ENCODE measurements at regions not wholly inside any gene's neighbourhood (a gene's known extent, or its start where the extent isn't known, plus 50 kb on each side); places are given as distances from the start of the nearest gene placed in this dataset.
"Not testable (repeated sequence)": the region's sequence is repeated elsewhere in the genome, so short reads cannot be mapped to it uniquely, and the experiment has no call there.

- intact Hi-C loops (cut with DNase I; ENCODE audit: low total_unique reads) (no loop called here), in situ Hi-C loops (cut with MboI; ENCODE audit: low pct_ligation_motif_present in 1 of 4, low pct_unique_long_range_greater_than_20kb in 1 of 4, low sequenced_read_pairs in 3 of 4) (loop anchor here in 1 of 4 donors (25.0 kb wide), 1 partner anchor 90 kb away; no protein-coding TSS in a partner anchor)
- DNase-seq = no peak
- WGBS, 2 donors (ENCODE audit: low coverage in 1 of 2) = 87 to 100% methylated on average over 1 to 3 of the region's 3 CpGs
- TF ChIP-seq POLR2A (IDR thresholded peaks at IDR 0.05) (no peak), CTCF (IDR thresholded peaks at IDR 0.05) (no peak), POLR2AphosphoS5 (IDR thresholded peaks at IDR 0.05) (no peak), EP300 (IDR thresholded peaks at IDR 0.05; ENCODE audit: low read depth) (no peak)
- Histone ChIP-seq H3K9me3 (no peaks in the 10 kb centered on the region), H3K27ac (no peak overlapping the region), H3K27me3 (no peaks in the 10 kb centered on the region), H3K4me3 (no peak overlapping the region), H3K36me3 (no peaks in the 10 kb centered on the region), H3K4me1 (no peaks in the 10 kb centered on the region)
These were observed 348.6 kb upstream of the ZNF32 start for GRCh38 chr10:43997330-43997729.

DNA sequence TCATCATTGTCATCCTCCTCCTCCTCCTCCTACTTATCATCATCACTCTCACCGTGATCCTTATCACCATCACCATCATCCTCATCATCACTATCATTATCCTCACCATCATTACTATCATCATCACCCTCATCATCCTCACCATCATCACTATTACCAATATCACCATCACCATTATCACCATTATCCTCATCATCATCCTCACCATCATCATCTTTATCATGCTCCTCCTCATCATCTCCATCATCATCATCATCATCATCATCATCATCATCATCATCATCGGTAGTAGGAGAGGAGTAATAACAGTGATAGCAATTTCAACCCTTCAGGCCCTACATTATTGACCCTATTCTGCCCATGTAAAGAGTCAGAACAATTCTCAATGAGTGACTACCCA lies 345.9 kb upstream of the ZNF32 start:
- no peak overlapping the region for H3K27ac ChIP-seq
- H3K36me3 ChIP-seq = no peaks in the 10 kb centered on the region
- TF ChIP-seq EP300 (IDR thresholded peaks at IDR 0.05; ENCODE audit: low read depth) (no peak), POLR2A (IDR thresholded peaks at IDR 0.05) (no peak), CTCF (IDR thresholded peaks at IDR 0.05) (no peak)
- 85 to 91% methylated on average over 2 of the region's 2 CpGs for WGBS, 2 donors (ENCODE audit: low coverage in 1 of 2)
- H3K4me3 ChIP-seq = no peak overlapping the region
- no peaks in the 10 kb centered on the region for H3K9me3 ChIP-seq
- in situ Hi-C loops (cut with MboI; ENCODE audit: low pct_ligation_motif_present in 1 of 4, low pct_unique_long_range_greater_than_20kb in 1 of 4, low sequenced_read_pairs in 3 of 4) (loop anchor here in 1 of 4 donors (25.0 kb wide), 1 partner anchor 93 kb away; no protein-coding TSS in a partner anchor), intact Hi-C loops (cut with DNase I; ENCODE audit: low total_unique reads) (no loop called here)
- no peak for DNase-seq
- H3K27me3 ChIP-seq = no peaks in the 10 kb centered on the region
- H3K4me1 ChIP-seq = no peaks in the 10 kb centered on the region

DNA sequence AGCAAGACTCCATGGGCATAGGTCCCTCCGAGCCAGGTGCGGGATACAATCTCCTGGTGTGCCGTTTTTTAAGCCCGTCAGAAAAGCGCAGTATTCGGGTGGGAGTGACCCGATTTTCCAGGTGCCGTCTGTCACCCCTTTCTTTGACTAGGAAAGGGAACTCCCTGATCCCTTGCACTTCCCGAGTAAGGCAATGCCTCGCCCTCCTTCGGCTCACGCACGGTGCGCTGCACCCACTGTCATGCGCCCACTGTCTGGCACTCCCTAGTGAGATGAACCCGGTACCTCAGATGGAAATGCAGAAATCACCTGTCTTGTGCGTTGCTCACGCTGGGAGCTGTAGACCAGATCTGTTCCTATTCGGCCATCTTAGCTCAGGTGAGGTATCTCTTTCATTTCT lies 344.1 kb upstream of the ZNF32 start:
- not testable (repeated sequence) for H3K36me3 ChIP-seq

DNA sequence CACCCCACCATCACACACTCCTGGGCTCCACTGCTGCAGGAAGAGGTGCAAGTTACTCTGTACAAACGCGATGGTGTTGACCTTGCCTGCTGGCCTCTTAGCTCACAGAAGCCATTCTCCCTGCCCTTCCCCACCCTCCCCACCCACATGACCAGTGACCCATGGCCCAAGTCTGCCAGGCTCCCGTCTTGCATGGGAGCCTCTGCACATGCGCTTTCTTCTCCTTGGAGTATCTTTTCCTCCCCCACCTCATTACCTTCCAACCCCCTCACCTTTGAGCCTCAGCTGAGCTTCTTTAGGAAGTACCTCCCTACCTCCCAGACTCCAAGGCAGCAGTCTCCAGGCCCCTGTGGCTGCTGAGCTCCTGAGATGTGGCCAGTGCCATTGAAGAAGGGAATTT lies 337.7 kb upstream of the ZNF32 start:
- Histone ChIP-seq H3K4me3 (no peak overlapping the region), H3K27ac (no peak overlapping the region), H3K4me1 (no peaks in the 10 kb centered on the region), H3K9me3 (no peaks in the 10 kb centered on the region), H3K27me3 (no peaks in the 10 kb centered on the region), H3K36me3 (no peaks in the 10 kb centered on the region)
- WGBS, 2 donors (ENCODE audit: low coverage in 1 of 2) = 85% methylated on average over 4 of the region's 4 CpGs; no CpG with 5 or more reads in 1 of the 2 donors
- DNase-seq = no peak
- intact Hi-C loops (cut with DNase I; ENCODE audit: low total_unique reads) = no loop called here
- no peak for TF ChIP-seq POLR2AphosphoS5 (IDR thresholded peaks at IDR 0.05)
- no peak for TF ChIP-seq POLR2A (IDR thresholded peaks at IDR 0.05)
- TF ChIP-seq CTCF (IDR thresholded peaks at IDR 0.05) = no peak
- no peak for TF ChIP-seq EP300 (IDR thresholded peaks at IDR 0.05; ENCODE audit: low read depth)
- in situ Hi-C loops (cut with MboI; ENCODE audit: low pct_ligation_motif_present in 1 of 4, low pct_unique_long_range_greater_than_20kb in 1 of 4, low sequenced_read_pairs in 3 of 4) = loop anchor here in 1 of 4 donors (25.0 kb wide), 1 partner anchor 101 kb away; no protein-coding TSS in a partner anchor

More for the DNA sequence above, 344.1 kb upstream of the ZNF32 start:
- H3K4me1 ChIP-seq; H3K4me3 ChIP-seq; DNase-seq; H3K9me3 ChIP-seq; H3K27ac ChIP-seq; H3K27me3 ChIP-seq; intact Hi-C loops (cut with DNase I; ENCODE audit: low total_unique reads): not testable (repeated sequence)
- in situ Hi-C loops (cut with MboI; ENCODE audit: low pct_ligation_motif_present in 1 of 4, low pct_unique_long_range_greater_than_20kb in 1 of 4, low sequenced_read_pairs in 3 of 4) = loop anchor here in 1 of 4 donors (25.0 kb wide), 1 partner anchor 94 kb away; no protein-coding TSS in a partner anchor
- WGBS, 2 donors (ENCODE audit: low coverage in 1 of 2) = 96 to 100% methylated on average over 2 to 19 of the region's 19 CpGs

DNA sequence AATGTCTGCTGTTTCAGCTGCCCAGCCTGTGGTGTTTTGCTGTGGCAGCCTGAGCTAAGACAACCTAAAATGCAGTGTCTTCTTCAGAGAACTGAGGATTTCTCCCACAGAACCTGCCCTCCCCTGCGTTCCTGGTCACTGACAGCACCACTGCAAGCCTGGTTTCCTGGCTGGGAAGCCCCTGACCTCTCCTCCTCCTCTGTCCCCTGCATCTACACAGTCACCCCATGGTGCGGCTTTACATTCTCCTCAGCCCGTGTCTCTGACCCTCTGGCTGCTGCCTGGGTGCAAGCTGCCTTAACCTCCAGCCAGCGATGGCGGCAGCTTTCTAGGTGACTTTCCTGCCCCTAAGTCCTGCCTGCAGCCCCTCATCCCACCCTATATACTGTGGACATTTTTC lies 337.3 kb upstream of the ZNF32 start:
- DNase-seq = no peak
- Histone ChIP-seq H3K9me3 (no peaks in the 10 kb centered on the region), H3K36me3 (no peaks in the 10 kb centered on the region), H3K27ac (no peak overlapping the region), H3K4me1 (no peaks in the 10 kb centered on the region), H3K27me3 (no peaks in the 10 kb centered on the region), H3K4me3 (no peak overlapping the region)
- intact Hi-C loops (cut with DNase I; ENCODE audit: low total_unique reads) = no loop called here
- in situ Hi-C loops (cut with MboI; ENCODE audit: low pct_ligation_motif_present in 1 of 4, low pct_unique_long_range_greater_than_20kb in 1 of 4, low sequenced_read_pairs in 3 of 4) = loop anchor here in 1 of 4 donors (25.0 kb wide), 1 partner anchor 101 kb away; no protein-coding TSS in a partner anchor
- TF ChIP-seq POLR2AphosphoS5 (IDR thresholded peaks at IDR 0.05) = no peak
- no peak for TF ChIP-seq POLR2A (IDR thresholded peaks at IDR 0.05)
- TF ChIP-seq EP300 (IDR thresholded peaks at IDR 0.05; ENCODE audit: low read depth) = no peak
- no peak for TF ChIP-seq CTCF (IDR thresholded peaks at IDR 0.05)
- WGBS, 2 donors (ENCODE audit: low coverage in 1 of 2) = 92 to 100% methylated on average over 1 to 5 of the region's 5 CpGs

Data from transverse colon (tissue), 4 donors.